ENCODE measurements at regions not wholly inside any gene's neighbourhood (a gene's known extent, or its start where the extent isn't known, plus 50 kb on each side); places are given as distances from the start of the nearest gene placed in this dataset.

- no peaks in the 10 kb centered on the region for H3K27me3 ChIP-seq (ENCODE audit: control insufficient read depth, insufficient read depth, low read length)
- no peaks in the 10 kb centered on the region for H3K36me3 ChIP-seq (ENCODE audit: control insufficient read depth, insufficient read depth, low read length)
- no peak overlapping the region for H3K9ac ChIP-seq (ENCODE audit: low read length)
- H3K4me1 ChIP-seq (ENCODE audit: control insufficient read depth, insufficient read depth, low read length) = no peaks in the 10 kb centered on the region
- no peak overlapping the region for H3K27ac ChIP-seq (ENCODE audit: low read depth, low read length)
- no peak overlapping the region for H3K4me3 ChIP-seq (ENCODE audit: low read length)
Observed at GRCh38 chr20:6228302-6228843, 105.5 kb upstream of the FERMT1 start.

DNA sequence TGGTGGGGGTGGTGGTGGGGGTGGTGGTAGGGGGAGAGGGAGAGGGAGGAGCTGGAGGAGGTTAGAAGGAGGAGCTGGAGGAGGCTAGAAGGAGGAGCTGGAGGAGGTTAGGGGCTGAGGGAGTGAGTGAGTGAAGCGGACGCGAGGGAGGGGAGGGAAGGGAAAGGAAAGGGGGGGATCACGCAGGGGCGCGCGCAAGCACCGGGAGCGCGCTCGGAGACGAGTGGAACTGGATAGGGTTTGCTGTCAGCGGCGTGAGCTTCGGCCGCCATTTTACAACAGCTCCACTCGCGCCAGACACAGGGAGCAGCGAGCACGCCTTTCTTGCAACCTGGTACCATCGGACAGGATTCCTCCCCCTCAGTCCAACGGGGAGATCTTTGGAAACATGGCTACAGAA, 90.5 kb upstream of the FERMT1 start:
- Histone ChIP-seq H3K9ac (ENCODE audit: low read length) (no peak overlapping the region), H3K36me3 (ENCODE audit: control insufficient read depth, insufficient read depth, low read length) (no peaks in the 10 kb centered on the region), H3K4me1 (ENCODE audit: control insufficient read depth, insufficient read depth, low read length) (no peaks in the 10 kb centered on the region), H3K27me3 (ENCODE audit: control insufficient read depth, insufficient read depth, low read length) (no peaks in the 10 kb centered on the region), H3K27ac (ENCODE audit: low read depth, low read length) (no peak overlapping the region), H3K4me3 (ENCODE audit: low read length) (no peak overlapping the region)

GRCh38 chr20:6212903-6213302, 90.1 kb upstream of the FERMT1 start:
- Histone ChIP-seq H3K4me3 (ENCODE audit: low read length) (no peak overlapping the region), H3K9ac (ENCODE audit: low read length) (no peak overlapping the region), H3K4me1 (ENCODE audit: control insufficient read depth, insufficient read depth, low read length) (no peaks in the 10 kb centered on the region), H3K36me3 (ENCODE audit: control insufficient read depth, insufficient read depth, low read length) (no peaks in the 10 kb centered on the region), H3K27ac (ENCODE audit: low read depth, low read length) (no peak overlapping the region), H3K27me3 (ENCODE audit: control insufficient read depth, insufficient read depth, low read length) (no peaks in the 10 kb centered on the region)

DNA sequence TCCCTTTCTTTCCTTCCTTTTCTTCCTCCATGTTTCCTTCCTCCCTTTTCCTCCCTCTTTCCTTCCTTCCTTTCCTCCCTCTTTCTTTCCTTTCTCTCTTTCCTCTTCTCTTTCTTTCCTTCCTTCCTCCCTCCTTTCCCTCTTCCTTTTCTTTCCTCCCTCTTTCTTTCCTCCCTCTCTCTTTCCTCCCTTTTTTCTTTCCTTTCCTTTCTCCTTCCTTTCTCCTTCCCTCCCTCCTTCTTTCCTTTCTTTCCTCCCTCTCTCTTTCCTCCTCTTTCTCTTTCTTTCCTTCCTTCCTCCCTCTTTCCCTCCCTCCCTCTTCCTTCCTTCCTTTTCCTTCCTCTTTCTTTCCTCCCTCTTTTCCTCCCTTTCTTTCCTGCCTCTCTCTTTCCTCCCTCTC, 86.3 kb upstream of the FERMT1 start:
- Histone ChIP-seq H3K4me1 (ENCODE audit: control insufficient read depth, insufficient read depth, low read length) (no peaks in the 10 kb centered on the region), H3K27ac (ENCODE audit: low read depth, low read length) (no peak overlapping the region), H3K36me3 (ENCODE audit: control insufficient read depth, insufficient read depth, low read length) (no peaks in the 10 kb centered on the region), H3K27me3 (ENCODE audit: control insufficient read depth, insufficient read depth, low read length) (no peaks in the 10 kb centered on the region), H3K9ac (ENCODE audit: low read length) (no peak overlapping the region), H3K4me3 (ENCODE audit: low read length) (no peak overlapping the region)

GRCh38 chr20:6200092-6200491, 77.3 kb upstream of the FERMT1 start:
- Histone ChIP-seq H3K9ac (ENCODE audit: low read length) (no peak overlapping the region), H3K4me1 (ENCODE audit: control insufficient read depth, insufficient read depth, low read length) (no peaks in the 10 kb centered on the region), H3K36me3 (ENCODE audit: control insufficient read depth, insufficient read depth, low read length) (no peaks in the 10 kb centered on the region), H3K27ac (ENCODE audit: low read depth, low read length) (no peak overlapping the region), H3K27me3 (ENCODE audit: control insufficient read depth, insufficient read depth, low read length) (no peaks in the 10 kb centered on the region), H3K4me3 (ENCODE audit: low read length) (no peak overlapping the region)

DNA sequence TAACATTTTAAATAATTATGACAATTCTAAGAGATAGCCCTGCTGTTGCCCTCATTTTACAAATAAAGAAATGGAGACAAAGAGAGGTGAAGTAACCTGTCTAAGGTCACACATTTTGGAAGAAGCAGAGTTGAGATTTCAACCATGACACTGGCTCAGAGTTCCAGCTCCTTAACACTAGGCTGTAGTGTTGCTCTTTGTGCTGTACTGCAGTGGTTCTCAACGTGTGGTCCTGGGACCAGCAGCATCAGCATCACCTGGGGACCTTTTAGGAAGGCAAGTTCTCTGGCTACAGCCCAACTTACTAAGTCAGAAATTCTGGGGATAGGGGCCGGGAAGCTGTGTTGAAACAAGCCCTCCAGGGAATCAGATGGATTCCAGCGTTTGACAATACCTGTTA, 62.4 kb upstream of the FERMT1 start:
- Histone ChIP-seq H3K36me3 (ENCODE audit: control insufficient read depth, insufficient read depth, low read length) (no peaks in the 10 kb centered on the region), H3K4me3 (ENCODE audit: low read length) (no peak overlapping the region), H3K9ac (ENCODE audit: low read length) (no peak overlapping the region), H3K4me1 (ENCODE audit: control insufficient read depth, insufficient read depth, low read length) (no peaks in the 10 kb centered on the region), H3K27me3 (ENCODE audit: control insufficient read depth, insufficient read depth, low read length) (no peaks in the 10 kb centered on the region), H3K27ac (ENCODE audit: low read depth, low read length) (no peak overlapping the region)

DNA sequence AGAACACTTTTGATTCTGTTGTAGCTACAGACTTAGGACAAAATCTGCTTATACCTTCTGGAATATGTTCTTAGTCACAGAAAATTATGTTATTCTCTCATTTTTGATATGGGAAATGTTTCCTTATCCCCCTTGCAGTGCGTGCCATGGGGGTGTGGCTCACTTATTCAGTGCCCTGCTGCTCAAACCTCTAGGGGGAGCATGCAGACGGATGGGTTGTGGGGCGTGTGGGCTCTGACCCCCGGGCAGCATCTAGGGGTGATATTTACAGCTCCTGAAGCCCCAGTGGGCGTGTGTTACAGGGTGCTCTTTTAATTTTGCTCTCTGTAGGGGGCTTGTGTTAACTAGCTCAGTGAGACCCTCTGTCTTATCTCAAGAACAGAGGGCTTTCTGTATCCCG, 61.3 kb upstream of the FERMT1 start:
- Histone ChIP-seq H3K36me3 (ENCODE audit: control insufficient read depth, insufficient read depth, low read length) (no peaks in the 10 kb centered on the region), H3K27ac (ENCODE audit: low read depth, low read length) (no peak overlapping the region), H3K9ac (ENCODE audit: low read length) (no peak overlapping the region), H3K4me3 (ENCODE audit: low read length) (no peak overlapping the region), H3K4me1 (ENCODE audit: control insufficient read depth, insufficient read depth, low read length) (no peaks in the 10 kb centered on the region), H3K27me3 (ENCODE audit: control insufficient read depth, insufficient read depth, low read length) (no peaks in the 10 kb centered on the region)

GRCh38 chr20:6180531-6180930, 57.7 kb upstream of the FERMT1 start:
- no peaks in the 10 kb centered on the region for H3K27me3 ChIP-seq (ENCODE audit: control insufficient read depth, insufficient read depth, low read length)
- no peak overlapping the region for H3K4me3 ChIP-seq (ENCODE audit: low read length)
- H3K9ac ChIP-seq (ENCODE audit: low read length) = no peak overlapping the region
- H3K4me1 ChIP-seq (ENCODE audit: control insufficient read depth, insufficient read depth, low read length) = no peaks in the 10 kb centered on the region
- H3K36me3 ChIP-seq (ENCODE audit: control insufficient read depth, insufficient read depth, low read length) = no peaks in the 10 kb centered on the region
- no peak overlapping the region for H3K27ac ChIP-seq (ENCODE audit: low read depth, low read length)

DNA sequence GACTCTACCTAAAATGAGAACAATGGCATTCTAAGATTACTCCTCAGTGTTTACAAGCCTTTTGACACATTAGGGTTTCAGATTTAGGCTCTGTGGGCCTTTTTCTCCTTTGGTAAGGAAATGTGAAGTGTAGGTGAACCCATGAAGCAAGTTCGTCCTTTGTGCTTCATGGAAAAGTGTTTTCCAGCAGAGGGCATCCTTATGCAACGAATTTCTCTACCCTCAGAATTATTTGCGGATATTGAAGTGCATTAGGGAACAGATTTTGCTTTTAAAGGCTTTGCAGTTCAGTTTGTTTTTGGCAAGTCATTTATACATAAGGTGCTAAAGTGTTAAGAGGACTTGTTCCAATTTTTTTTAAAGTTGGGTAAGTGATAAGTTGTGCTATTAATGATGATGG, 55.7 kb upstream of the FERMT1 start:
- Histone ChIP-seq H3K9ac (ENCODE audit: low read length) (no peak overlapping the region), H3K4me1 (ENCODE audit: control insufficient read depth, insufficient read depth, low read length) (no peaks in the 10 kb centered on the region), H3K36me3 (ENCODE audit: control insufficient read depth, insufficient read depth, low read length) (no peaks in the 10 kb centered on the region), H3K4me3 (ENCODE audit: low read length) (no peak overlapping the region), H3K27me3 (ENCODE audit: control insufficient read depth, insufficient read depth, low read length) (no peaks in the 10 kb centered on the region), H3K27ac (ENCODE audit: low read depth, low read length) (no peak overlapping the region)

- Histone ChIP-seq H3K36me3 (ENCODE audit: control insufficient read depth, insufficient read depth, low read length) (no peaks in the 10 kb centered on the region), H3K4me3 (ENCODE audit: low read length) (no peak overlapping the region), H3K27ac (ENCODE audit: low read depth, low read length) (no peak overlapping the region), H3K27me3 (ENCODE audit: control insufficient read depth, insufficient read depth, low read length) (no peaks in the 10 kb centered on the region), H3K4me1 (ENCODE audit: control insufficient read depth, insufficient read depth, low read length) (no peaks in the 10 kb centered on the region), H3K9ac (ENCODE audit: low read length) (no peak overlapping the region)
Observed at GRCh38 chr20:6173481-6173880, 50.7 kb upstream of the FERMT1 start.

All from rectal smooth muscle tissue (tissue), 1 donor.